ENCODE measurements at regions not wholly inside any gene's neighbourhood (a gene's known extent, or its start where the extent isn't known, plus 50 kb on each side); places are given as distances from the start of the nearest gene placed in this dataset.
"Not testable (repeated sequence)": the region's sequence is repeated elsewhere in the genome, so short reads cannot be mapped to it uniquely, and the experiment has no call there.

DNA sequence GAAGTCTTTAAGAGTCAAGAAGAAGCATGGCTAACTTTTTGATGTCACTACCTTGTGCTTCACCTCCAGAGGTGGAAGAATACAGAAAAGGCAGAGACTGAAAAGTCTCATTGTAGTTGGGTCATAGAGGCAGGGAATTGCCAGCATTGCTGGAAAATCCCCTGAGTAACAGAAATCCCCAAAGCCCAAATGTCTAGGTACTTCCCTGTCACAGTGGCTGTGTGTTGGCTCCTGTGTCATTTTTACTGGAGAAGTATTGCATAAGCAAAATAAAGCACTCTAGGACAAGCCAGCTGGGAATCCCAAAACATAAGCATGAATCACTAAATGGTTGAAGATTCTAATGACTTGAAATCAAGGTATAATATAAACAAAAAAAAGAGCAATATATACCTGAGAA, 114.4 kb downstream of the KLRB1 start:
- not testable (repeated sequence) for TF ChIP-seq EZH2 (IDR thresholded peaks at IDR 0.05; ENCODE audit: low read depth, unreplicated experiment); EZH2phosphoT487 (IDR thresholded peaks at IDR 0.05; ENCODE audit: unreplicated experiment); POLR2AphosphoS5 (IDR thresholded peaks at IDR 0.05; ENCODE audit: low read depth); JUNB (IDR thresholded peaks at IDR 0.05; ENCODE audit: unreplicated experiment); CREB1 (CRISPR knock-in tag; IDR thresholded peaks at IDR 0.05; ENCODE audit: low read depth); NANOG (IDR thresholded peaks at IDR 0.05; ENCODE audit: borderline replicate concordance); STAT1 (IDR thresholded peaks at IDR 0.05; ENCODE audit: unreplicated experiment); ZNF114 (CRISPR knock-in tag; IDR thresholded peaks at IDR 0.05); ZNF331 (CRISPR knock-in tag; IDR thresholded peaks at IDR 0.05; ENCODE audit: low read depth)
- TF ChIP-seq, protein P1, sequence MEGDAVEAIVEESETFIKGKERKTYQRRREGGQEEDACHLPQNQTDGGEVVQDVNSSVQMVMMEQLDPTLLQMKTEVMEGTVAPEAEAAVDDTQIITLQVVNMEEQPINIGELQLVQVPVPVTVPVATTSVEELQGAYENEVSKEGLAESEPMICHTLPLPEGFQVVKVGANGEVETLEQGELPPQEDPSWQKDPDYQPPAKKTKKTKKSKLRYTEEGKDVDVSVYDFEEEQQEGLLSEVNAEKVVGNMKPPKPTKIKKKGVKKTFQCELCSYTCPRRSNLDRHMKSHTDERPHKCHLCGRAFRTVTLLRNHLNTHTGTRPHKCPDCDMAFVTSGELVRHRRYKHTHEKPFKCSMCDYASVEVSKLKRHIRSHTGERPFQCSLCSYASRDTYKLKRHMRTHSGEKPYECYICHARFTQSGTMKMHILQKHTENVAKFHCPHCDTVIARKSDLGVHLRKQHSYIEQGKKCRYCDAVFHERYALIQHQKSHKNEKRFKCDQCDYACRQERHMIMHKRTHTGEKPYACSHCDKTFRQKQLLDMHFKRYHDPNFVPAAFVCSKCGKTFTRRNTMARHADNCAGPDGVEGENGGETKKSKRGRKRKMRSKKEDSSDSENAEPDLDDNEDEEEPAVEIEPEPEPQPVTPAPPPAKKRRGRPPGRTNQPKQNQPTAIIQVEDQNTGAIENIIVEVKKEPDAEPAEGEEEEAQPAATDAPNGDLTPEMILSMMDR (conservative IDR thresholded peaks at IDR 0.05; ENCODE audit: low read depth in 2 of 2): not testable (repeated sequence)
- TF ChIP-seq, protein P2, sequence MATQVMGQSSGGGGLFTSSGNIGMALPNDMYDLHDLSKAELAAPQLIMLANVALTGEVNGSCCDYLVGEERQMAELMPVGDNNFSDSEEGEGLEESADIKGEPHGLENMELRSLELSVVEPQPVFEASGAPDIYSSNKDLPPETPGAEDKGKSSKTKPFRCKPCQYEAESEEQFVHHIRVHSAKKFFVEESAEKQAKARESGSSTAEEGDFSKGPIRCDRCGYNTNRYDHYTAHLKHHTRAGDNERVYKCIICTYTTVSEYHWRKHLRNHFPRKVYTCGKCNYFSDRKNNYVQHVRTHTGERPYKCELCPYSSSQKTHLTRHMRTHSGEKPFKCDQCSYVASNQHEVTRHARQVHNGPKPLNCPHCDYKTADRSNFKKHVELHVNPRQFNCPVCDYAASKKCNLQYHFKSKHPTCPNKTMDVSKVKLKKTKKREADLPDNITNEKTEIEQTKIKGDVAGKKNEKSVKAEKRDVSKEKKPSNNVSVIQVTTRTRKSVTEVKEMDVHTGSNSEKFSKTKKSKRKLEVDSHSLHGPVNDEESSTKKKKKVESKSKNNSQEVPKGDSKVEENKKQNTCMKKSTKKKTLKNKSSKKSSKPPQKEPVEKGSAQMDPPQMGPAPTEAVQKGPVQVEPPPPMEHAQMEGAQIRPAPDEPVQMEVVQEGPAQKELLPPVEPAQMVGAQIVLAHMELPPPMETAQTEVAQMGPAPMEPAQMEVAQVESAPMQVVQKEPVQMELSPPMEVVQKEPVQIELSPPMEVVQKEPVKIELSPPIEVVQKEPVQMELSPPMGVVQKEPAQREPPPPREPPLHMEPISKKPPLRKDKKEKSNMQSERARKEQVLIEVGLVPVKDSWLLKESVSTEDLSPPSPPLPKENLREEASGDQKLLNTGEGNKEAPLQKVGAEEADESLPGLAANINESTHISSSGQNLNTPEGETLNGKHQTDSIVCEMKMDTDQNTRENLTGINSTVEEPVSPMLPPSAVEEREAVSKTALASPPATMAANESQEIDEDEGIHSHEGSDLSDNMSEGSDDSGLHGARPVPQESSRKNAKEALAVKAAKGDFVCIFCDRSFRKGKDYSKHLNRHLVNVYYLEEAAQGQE (IDR thresholded peaks at IDR 0.05; ENCODE audit: unreplicated experiment): not testable (repeated sequence)
- TF ChIP-seq, protein P3, sequence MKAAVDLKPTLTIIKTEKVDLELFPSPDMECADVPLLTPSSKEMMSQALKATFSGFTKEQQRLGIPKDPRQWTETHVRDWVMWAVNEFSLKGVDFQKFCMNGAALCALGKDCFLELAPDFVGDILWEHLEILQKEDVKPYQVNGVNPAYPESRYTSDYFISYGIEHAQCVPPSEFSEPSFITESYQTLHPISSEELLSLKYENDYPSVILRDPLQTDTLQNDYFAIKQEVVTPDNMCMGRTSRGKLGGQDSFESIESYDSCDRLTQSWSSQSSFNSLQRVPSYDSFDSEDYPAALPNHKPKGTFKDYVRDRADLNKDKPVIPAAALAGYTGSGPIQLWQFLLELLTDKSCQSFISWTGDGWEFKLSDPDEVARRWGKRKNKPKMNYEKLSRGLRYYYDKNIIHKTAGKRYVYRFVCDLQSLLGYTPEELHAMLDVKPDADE (IDR thresholded peaks at IDR 0.05): not testable (repeated sequence)
- TF ChIP-seq, protein P4, sequence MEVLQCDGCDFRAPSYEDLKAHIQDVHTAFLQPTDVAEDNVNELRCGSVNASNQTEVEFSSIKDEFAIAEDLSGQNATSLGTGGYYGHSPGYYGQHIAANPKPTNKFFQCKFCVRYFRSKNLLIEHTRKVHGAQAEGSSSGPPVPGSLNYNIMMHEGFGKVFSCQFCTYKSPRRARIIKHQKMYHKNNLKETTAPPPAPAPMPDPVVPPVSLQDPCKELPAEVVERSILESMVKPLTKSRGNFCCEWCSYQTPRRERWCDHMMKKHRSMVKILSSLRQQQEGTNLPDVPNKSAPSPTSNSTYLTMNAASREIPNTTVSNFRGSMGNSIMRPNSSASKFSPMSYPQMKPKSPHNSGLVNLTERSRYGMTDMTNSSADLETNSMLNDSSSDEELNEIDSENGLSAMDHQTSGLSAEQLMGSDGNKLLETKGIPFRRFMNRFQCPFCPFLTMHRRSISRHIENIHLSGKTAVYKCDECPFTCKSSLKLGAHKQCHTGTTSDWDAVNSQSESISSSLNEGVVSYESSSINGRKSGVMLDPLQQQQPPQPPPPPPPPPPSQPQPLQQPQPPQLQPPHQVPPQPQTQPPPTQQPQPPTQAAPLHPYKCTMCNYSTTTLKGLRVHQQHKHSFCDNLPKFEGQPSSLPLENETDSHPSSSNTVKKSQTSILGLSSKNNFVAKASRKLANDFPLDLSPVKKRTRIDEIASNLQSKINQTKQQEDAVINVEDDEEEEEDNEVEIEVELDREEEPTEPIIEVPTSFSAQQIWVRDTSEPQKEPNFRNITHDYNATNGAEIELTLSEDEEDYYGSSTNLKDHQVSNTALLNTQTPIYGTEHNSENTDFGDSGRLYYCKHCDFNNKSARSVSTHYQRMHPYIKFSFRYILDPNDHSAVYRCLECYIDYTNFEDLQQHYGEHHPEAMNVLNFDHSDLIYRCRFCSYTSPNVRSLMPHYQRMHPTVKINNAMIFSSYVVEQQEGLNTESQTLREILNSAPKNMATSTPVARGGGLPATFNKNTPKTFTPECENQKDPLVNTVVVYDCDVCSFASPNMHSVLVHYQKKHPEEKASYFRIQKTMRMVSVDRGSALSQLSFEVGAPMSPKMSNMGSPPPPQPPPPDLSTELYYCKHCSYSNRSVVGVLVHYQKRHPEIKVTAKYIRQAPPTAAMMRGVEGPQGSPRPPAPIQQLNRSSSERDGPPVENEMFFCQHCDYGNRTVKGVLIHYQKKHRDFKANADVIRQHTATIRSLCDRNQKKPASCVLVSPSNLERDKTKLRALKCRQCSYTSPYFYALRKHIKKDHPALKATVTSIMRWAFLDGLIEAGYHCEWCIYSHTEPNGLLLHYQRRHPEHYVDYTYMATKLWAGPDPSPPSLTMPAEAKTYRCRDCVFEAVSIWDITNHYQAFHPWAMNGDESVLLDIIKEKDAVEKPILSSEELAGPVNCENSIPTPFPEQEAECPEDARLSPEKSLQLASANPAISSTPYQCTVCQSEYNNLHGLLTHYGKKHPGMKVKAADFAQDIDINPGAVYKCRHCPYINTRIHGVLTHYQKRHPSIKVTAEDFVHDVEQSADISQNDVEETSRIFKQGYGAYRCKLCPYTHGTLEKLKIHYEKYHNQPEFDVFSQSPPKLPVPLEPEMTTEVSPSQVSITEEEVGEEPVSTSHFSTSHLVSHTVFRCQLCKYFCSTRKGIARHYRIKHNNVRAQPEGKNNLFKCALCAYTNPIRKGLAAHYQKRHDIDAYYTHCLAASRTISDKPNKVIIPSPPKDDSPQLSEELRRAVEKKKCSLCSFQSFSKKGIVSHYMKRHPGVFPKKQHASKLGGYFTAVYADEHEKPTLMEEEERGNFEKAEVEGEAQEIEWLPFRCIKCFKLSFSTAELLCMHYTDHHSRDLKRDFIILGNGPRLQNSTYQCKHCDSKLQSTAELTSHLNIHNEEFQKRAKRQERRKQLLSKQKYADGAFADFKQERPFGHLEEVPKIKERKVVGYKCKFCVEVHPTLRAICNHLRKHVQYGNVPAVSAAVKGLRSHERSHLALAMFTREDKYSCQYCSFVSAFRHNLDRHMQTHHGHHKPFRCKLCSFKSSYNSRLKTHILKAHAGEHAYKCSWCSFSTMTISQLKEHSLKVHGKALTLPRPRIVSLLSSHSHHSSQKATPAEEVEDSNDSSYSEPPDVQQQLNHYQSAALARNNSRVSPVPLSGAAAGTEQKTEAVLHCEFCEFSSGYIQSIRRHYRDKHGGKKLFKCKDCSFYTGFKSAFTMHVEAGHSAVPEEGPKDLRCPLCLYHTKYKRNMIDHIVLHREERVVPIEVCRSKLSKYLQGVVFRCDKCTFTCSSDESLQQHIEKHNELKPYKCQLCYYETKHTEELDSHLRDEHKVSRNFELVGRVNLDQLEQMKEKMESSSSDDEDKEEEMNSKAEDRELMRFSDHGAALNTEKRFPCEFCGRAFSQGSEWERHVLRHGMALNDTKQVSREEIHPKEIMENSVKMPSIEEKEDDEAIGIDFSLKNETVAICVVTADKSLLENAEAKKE (CRISPR knock-in tag; IDR thresholded peaks at IDR 0.05): not testable (repeated sequence)

Data from GM23338 (cell line).